ENCODE measurements at regions not wholly inside any gene's neighbourhood (a gene's known extent, or its start where the extent isn't known, plus 50 kb on each side); places are given as distances from the start of the nearest gene placed in this dataset.

DNA sequence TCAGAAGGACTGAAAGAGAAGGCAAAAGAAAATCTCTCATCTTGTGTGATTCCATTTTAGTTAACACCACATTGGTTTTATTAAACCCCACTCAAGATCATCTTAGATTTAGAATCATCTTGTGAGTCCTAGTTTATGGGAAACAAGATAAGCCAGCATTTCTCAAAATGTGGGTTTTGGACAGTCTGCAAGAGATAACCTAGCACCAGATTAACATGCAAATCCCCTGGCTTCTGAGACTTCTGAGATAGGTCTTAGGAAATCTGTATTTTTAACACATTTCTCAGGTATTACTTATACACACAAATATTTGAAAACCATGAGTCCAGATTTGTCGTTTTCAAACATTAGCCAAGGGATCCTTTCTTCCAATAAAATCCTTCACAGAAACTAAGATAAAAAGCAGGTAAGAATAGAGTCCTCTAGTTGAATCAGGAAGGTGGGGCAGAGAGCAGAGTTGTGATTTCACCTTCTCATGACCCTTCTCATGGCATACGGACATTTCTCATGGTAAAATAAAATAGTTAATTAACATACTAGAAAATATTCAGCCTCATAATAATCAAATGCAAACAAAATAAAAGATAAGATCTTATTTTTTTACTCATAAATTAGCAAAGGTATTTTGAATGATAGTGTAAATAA, 287.2 kb upstream of the FN1 start:
- TF ChIP-seq, protein P1, sequence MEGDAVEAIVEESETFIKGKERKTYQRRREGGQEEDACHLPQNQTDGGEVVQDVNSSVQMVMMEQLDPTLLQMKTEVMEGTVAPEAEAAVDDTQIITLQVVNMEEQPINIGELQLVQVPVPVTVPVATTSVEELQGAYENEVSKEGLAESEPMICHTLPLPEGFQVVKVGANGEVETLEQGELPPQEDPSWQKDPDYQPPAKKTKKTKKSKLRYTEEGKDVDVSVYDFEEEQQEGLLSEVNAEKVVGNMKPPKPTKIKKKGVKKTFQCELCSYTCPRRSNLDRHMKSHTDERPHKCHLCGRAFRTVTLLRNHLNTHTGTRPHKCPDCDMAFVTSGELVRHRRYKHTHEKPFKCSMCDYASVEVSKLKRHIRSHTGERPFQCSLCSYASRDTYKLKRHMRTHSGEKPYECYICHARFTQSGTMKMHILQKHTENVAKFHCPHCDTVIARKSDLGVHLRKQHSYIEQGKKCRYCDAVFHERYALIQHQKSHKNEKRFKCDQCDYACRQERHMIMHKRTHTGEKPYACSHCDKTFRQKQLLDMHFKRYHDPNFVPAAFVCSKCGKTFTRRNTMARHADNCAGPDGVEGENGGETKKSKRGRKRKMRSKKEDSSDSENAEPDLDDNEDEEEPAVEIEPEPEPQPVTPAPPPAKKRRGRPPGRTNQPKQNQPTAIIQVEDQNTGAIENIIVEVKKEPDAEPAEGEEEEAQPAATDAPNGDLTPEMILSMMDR (IDR thresholded peaks at IDR 0.05; ENCODE audit: control extremely low read depth in 1 of 3, insufficient read depth in 1 of 3, low read depth in 1 of 3, low read length in 3 of 3), result no peak
- TF ChIP-seq CEBPB (IDR thresholded peaks at IDR 0.05; ENCODE audit: low read depth, low read length) (no peak), POLR2A (IDR thresholded peaks at IDR 0.05; ENCODE audit: control extremely low read depth in 1 of 2, low read depth in 2 of 2, low read length in 2 of 2) (no peak), TBP (IDR thresholded peaks at IDR 0.05; ENCODE audit: low read depth, low read length) (no peak), EP300 (IDR thresholded peaks at IDR 0.05; ENCODE audit: borderline replicate concordance in 1 of 2, low read depth in 2 of 2, low read length in 2 of 2) (no peak), EZH2 (IDR thresholded peaks at IDR 0.05; ENCODE audit: low read depth, low read length, severe bottlenecking) (no peak), POLR2AphosphoS5 (IDR thresholded peaks at IDR 0.05; ENCODE audit: low read depth, low read length) (no peak)

All from H1 (cell line).